HG03045 (cell line): ENCODE measurements at regions not wholly inside any gene's neighbourhood (a gene's known extent, or its start where the extent isn't known, plus 50 kb on each side); places are given as distances from the start of the nearest gene placed in this dataset.
"Not testable (repeated sequence)": the region's sequence is repeated elsewhere in the genome, so short reads cannot be mapped to it uniquely, and the experiment has no call there.

Source experiments
- ATAC-seq: cut with Tn5 transposase; IDR thresholded peaks from one replicate; pipeline ENCODE4 v1.9.1; 2021; ENCODE audit warnings: mild to moderate bottlenecking, moderate library complexity; ENCODE audit not compliant: unreplicated experiment

DNA sequence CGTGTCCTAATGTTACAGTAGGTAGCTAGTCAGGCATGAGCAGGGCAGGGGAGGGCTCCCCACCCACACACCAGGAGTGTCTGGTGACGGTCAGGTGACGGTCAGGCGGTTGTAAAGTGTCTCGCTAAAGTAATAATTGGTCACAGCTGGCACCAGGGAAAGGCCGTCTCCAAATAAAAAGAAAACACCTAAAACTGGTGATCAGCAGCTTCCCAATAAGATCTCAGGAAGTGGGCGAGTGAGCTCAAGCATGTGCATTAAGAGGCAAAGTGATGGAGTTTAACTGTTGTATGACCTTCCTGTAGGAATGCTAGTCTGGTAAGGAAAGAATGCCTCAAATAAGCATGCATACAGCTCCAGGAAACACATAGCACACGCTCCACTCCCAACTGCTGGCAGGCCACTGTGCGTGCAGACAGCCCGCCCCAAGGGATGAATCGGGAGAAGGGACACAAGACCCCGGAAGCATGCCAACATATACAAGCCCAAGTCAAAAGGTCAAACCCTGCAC, 177.1 kb downstream of the RNF144A start:
- no peak for ATAC-seq

DNA sequence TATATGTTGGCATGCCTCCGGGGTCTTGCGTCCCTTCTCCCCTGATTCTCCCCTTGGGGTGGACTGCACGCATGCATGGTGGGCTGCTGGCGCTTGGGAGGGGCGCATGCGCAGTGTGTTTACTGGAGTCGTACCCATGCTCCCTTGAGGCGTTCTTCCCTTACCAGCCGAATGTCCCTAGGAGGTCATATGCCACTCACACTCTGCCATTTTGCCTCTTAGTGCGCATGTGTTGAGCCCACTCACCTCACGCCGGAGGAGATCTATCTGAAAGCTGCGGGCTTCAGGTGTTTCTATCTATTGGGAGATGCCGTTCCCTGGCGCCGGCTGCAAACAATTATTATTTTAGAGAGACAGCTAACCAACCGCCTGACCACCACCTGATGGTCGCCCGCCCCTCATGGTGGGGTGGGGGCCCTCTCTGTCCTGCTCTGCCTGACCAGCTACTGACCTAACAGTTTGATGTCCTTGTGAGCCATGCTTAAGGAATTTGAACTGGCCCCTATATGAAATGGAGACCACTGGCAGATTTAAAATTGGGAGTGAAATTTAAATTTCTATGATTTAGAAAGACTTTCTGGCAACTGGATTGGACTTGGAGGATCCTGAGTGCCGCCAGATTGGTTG, 179.6 kb downstream of the RNF144A start:
- ATAC-seq: no peak

DNA sequence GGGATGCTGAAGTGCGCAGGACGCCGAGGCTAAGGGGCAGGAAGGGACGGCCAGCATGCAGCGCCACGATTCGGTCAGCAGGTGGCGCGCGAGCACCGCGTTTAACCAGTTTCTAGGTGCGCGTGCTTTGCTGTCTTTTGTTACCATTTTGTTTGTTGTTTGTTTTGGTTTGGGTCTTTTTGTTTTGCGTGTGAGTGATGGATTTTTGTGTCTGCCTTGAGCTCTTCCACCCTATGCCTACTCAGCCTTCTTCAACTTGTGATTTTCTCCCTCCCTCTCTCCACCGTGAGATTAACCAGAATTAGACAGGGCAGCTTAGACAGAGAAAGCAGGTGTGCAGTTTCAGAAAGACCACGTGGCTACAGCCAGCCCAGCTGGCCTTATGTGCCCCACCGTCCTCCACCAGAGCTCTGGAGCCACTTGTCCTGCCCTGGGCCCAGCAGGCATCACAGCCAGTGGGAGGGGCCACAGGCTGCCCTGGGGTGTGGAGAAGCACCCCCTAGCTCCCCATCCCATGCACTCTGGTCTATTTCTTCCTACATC, 180.2 kb downstream of the RNF144A start:
- ATAC-seq: peak; percentile 96

DNA sequence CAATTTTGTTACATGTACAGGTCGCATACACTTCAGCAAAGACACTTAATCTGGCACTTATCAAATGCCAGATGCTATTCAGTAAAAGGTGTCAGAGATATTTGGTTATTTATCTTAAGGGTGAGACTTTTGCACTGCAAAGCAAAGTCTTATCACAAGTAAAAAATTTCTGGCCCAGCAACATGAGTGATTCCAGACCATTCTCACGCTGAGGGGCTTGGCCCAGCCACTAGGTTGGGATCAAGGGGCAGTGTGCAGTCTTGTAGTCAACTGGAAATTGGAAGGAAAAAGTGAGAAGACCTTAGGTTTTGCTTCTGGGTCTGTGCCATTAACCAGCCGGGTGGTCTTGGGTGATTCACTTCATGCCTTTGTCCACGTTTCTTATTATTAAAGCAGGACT, 181.6 kb downstream of the RNF144A start:
- ATAC-seq: no peak

DNA sequence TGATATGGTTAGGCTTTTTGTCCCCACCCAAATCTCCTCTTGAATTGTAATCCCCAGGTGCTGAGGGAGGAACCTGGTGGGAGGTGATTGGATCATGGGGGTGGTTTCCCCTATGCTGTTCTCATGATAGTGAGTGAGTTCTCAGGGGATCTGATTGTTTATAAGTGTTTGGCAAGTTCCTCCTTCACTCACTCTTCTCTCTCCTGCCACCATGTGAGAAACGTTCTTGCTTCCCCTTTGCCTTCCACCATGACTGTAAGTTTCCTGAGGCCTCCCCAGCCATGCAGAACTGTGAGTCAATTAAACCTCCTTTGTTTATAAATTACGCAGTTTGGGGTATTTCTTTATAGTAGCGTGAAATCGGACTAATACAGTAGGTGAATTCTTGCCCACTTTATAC, 182.5 kb downstream of the RNF144A start:
- not testable (repeated sequence) for ATAC-seq

DNA sequence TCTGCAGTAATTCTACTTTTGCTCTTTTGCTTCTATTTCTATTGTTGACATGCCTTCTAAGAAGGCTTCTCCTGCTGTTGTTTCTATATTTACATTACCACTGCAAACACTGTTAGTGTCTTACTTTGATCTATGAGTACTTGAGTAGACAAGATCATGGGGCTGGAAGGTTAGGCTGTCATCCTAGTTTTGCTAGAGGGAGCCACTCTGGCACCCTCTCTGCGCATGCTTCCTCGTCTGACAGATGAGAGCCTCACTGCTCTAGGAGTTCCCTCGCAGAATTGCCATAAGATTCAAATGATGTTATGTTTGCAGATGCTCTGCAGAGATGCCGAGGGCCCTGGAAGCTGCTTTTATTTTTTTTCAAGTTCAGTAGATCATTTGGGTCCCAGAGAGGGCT, 185.6 kb downstream of the RNF144A start:
- ATAC-seq: no peak

DNA sequence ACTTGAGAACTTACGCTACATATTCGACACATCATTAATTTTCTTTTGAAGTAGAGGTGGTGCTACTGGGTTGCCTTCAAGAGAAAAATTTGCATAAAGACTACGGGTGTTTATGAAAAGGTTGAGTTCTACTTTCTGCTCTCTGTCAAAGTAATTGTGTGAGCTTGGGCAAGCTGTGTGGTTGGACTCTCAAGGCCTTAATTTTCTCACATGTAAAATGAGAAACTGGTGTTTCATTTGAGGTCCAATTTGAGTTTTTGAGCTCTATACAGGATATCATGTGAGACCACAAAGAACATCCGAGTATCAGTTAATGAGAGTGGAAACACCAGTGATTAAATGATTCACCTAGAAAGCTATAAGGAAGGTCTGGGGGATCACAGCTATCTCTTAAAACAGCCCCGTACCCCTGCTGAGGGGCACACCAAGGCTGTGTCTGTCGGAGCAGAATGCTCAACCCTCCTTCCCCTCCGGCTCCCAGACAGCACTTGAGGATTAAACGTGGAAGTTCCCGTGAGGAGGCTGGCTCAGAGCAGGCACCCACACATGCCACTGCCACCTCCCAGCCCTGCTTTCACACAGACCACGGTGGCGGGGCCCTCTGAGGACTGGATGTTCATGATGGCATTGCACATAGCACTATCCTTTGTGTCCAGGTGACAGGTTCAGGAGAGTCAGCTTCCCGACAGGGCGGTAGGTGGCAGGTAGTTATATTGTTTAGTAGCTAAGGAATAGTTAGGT, 191.8 kb downstream of the RNF144A start:
- no peak for ATAC-seq

DNA sequence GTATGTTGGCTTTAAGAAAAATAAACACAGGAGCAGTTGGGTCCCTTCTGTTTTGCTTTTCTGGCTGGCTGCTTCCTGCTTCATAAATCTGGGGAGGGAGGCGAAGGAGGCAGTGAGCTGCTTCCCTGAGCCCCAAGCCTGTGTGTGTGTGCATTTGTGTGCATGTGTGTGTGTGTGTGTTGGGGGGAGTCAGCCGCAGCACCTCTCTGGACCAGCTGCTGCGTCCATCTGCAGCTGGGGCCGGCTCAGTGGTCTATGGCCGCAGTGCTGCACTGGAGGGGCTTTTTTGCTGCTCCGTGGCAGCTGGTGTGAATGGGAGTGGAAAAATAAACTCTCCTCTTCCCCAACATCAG, 192.3 kb downstream of the RNF144A start:
- no peak for ATAC-seq

DNA sequence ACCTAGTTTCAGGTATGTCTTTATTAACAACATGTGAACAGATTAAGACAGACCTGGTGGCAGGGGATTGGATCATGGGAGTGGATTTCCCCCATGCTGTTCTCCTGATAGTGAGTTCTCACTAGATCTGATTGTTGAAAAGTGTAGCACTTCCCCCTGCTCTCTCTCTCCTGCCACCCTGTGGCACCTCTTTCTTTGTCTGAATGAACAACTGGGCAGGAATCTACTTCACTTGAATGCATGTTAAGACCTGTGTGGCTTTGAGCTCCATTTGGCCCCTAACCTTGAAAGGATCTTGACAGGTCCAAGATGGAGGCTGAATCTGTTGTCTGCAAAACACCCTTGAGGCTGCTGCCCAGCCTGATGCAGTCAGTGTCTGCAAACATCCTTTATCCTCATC, 194.4 kb downstream of the RNF144A start:
- no peak for ATAC-seq

DNA sequence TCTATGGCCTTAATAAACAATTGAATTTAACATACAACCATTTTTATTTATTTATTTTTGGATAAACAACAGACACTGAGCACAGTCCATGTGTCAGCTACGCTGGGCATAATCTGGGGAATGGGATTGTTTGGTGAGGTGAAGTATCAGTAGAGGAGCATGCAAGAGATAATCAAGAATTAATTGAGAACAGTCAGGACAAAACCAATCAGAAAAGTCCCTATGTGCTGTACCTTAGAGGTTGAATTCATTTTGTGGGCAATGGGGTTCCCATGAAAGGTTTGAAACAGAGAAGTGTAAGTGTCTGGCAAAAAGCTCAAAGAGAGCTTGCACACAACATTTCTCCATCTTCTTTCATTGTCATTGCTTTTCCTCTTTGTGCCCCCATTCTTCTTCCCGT, 198.2 kb downstream of the RNF144A start:
- ATAC-seq: no peak

DNA sequence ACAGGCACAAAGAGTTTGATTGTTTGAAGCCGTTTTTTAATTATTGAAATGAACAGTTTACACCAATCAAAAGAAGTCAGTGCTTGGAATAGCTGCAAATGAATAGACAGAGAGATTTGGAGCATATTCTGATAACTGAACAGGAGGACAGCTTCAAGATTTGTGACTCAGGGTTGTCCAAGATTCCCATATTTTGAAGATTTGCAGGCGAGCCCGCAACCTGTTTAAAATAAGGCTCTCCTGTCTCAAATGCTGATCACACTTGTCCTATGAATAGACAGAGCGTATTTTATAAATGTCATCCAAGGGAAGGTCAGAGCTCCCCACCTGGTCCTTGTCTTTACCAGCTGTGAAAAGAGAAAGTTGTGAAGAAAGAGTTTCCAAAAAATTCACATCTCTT, 198.7 kb downstream of the RNF144A start:
- no peak for ATAC-seq

DNA sequence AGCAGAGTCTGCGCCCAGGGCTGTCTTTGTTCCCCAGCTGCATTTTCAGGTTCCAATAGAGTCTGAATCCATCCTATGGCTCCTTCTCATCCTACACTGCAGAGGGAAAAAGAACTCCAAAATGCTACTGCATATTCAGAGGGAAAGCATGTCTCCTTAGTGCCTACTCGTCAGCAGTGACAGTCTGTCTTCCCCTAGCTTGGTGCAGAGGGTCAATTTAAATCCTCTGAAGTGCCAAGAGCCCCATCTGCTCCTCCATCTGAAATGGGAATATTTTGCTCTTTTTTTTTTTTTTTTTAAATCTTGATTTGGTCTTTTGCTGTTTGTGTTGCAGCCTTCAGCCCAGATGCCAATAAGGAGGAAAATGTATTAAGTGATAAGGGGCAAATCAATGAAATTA, 199.3 kb downstream of the RNF144A start:
- ATAC-seq: no peak

DNA sequence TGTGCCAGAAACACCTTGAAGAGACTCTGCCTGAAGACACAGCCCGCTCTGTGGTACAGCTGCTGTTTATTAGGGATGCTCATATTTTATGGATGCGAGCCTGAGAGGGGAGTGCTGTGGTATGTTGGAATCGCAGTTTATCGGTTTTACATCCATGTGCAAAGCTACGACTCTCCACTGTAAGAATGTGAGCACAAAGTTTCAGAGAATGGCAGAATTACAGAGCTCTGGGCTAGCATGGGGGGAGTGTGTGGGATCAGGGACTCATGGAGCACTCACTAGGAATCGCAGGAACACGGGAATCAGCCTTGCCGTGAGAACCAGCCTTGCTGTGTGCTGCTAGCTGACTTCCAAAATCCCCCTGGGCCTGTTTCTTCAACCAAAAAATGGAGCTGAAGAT, 199.9 kb downstream of the RNF144A start:
- no peak for ATAC-seq

DNA sequence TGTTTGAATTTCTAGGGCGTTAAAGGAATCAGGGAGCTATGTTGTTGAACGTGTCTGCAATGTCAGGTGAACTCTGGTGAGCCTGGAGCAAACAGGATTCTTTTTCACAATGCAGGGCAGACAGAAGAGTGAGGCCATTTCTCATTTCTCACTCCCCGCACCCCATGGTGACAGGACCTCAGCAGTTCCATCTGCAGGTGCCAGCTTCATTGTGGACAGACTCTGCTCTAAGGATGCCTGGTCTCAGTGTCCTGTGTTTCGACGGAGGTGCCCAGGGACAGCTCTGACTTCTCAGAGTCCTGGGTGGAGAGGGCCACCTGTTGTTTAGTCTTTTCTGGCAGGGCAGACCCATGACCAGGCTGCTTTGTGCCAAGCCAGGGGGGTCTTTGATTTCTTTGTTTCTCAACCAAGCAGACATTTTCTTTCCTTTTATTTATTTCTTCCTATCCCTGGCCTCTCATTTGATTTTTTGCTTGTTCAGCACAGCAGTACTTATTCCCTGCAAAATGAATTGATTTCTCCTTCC, 201.5 kb downstream of the RNF144A start:
- ATAC-seq: no peak

DNA sequence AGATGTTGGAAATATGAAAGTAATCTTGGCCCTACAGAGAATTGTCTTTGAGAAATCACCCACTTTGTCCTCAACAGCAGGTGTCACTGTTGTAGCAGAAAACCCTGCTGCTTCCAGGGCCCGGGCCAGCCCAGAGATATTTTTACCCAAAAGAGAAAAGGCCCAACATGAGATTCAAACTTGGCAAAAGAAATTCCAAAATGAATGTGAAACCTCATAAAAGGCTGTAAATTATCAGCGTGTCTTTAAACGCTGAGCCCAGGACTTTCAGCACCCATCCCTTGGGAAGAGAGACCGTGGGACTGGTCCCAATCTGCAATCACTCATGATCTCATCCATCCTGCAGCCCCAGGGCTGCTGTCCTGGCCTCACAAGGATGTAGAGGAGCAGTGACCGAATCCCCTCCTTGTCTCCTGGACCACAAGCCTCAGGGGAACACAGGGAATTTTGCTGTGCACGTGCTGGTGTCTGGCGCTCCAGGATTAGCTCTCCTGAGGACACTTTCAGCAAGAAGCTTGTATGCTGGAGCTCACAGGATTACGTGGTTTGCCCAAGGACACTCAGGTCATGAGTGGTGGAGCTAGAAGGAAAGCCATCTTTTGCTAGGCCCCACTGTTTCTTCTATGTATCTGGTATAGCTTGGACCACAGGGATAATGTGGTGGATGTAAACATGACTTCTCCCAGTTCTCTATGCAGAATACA, 202.1 kb downstream of the RNF144A start:
- no peak for ATAC-seq

DNA sequence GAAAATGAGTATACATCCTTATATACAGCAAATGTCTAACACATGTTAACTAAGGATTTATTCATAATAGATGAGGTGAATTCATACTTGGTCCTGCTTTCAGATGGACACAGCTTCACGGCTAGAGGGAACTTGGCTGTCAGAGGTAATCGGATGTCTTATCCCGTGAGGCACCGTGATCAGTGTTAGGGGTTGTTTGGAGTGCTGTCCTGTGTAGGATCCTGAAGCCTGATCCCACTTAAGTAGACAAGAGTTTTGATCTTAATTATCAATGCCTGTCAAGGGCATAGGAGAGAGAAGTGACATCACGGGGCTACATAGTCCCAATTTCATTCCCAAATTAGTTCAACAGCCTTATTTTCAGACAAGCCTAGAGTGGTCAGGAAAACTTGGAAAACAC, 204.6 kb downstream of the RNF144A start:
- no peak for ATAC-seq

DNA sequence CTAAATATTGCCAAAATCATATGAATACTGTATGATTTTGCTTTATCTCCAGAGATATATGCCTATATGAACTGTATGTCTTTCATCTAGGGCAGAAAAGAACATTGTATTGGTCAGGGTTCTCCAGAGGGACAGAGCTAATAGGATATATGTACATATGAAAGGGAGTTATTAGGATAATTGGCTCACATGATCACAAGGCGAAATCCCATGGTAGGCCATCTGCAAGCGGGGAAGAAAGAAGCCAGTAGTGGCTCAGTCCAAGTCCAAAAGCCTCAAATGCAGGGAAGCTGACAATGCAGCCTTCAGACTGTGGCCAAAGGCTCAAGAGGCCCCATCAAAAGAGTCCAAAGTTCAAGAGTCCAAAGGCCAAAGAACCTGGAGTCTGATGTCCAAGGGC, 209.9 kb downstream of the RNF144A start:
- no peak for ATAC-seq

DNA sequence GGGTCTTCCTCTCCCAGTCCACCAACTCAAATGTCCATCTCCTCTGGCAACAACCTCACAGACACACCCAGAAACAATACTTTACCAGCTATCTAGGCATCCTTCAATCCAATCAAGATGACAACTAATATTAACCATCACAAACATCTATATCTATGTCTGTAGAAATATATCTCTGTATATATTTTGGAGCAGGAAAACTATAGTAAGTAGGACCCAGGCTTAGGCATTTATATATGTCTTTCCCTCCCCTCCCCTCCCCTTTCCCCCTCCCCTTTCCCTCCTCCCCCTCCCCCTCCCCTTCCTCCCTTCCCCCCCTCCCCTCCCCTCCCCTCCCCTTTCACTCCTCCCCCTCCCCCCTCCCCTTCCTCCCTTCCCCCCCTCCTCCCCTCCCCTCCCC, 210.5 kb downstream of the RNF144A start:
- no peak for ATAC-seq

DNA sequence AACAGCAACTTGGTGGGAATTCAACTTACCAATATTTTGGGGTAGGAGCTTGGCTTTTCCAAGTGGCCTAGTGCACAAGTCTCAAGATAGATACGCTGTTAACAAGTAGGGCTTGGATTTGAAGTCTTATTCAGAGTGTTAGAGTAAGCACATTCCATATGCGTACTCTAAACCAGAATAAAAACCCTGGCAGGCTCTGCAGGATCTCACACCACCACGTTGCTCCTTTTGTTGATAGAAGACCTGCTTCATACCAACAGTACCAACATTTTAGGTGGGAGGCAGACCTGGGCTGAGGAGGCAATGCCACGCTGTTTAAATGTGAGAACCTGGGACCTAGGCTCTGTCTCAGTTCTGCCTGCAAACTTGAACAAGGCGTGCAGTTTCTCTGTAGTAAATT, 214.0 kb downstream of the RNF144A start:
- ATAC-seq: no peak

DNA sequence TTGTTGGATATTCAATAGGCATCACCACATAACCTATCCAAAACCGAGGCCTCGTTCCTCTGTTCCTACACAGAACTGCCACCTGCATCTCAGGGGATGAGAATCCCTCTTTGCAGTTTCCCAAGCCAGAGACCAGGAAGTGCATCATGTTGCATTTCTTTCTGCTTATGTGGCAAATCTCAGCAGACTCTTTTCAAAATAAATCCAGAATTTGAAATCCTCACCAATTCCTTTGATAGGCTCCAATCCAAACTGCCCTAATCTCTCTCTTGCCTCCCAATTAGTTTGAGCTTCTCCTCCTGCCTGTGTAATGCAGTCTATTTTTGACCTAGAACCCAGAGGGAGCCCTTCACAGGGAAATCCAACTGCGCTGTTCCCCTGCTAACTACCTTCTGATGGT, 215.5 kb downstream of the RNF144A start:
- no peak for ATAC-seq

DNA sequence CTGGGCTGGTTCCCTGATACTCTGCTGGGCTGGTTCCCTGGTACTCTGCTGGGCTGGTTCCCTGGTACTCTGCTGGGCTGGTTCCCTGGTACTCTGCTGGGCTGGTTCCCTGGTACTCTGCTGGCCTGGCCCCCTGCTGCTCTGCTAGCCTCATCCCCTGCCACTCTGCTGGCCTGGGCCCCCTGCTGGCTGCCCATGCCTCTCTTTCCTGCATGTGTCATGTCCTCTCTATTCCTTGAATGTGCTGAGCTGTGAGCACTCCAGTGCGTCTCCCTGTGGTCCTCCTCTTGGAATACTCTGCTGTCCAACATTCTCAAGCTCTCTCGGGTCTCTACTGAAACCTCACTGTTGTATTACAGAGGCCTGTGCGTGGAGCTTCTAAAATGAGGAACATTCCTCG, 216.3 kb downstream of the RNF144A start:
- ATAC-seq: no peak

DNA sequence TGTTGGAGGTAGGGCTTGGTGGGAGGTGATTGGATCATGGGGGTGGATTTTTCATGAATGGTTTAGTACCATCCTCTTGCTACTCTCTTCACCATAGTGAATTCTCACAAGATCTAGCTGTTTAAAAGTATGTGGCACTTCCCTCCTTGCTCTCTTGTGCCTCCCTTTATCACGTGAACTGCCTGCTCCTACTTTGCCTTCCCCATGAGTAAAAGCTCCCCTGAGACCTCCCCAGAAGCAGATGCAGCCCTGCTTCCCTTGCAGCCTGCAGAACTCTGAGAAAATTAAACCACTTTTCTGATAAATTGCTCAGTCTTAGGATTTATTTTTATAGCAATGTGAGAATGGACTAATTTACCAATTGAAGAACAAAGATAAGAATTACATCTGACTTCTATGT, 223.1 kb downstream of the RNF144A start:
- no peak for ATAC-seq
